ENCODE measurements at regions not wholly inside any gene's neighbourhood (a gene's known extent, or its start where the extent isn't known, plus 50 kb on each side); places are given as distances from the start of the nearest gene placed in this dataset.

- TF ChIP-seq EZH2 (IDR thresholded peaks at IDR 0.05; ENCODE audit: low read depth) (no peak), CTCF (conservative IDR thresholded peaks at IDR 0.05) (no peak)
Measured at GRCh38 chr1:172766462-172766861, 107.6 kb downstream of the FASLG start.
